Stimulated activated CD4-positive, alpha-beta T cell treated with anti-CD3 and anti-CD28 coated beads, Interleukin-4, amount 100 ng/mL, for 24 hours (primary cell): ENCODE measurements at regions not wholly inside any gene's neighbourhood (a gene's known extent, or its start where the extent isn't known, plus 50 kb on each side); places are given as distances from the start of the nearest gene placed in this dataset.
A peak's percentile ranks its signal among the peaks of the same experiment; 100 is the strongest.
"Not testable (repeated sequence)": the region's sequence is repeated elsewhere in the genome, so short reads cannot be mapped to it uniquely, and the experiment has no call there.

Source experiments
- DNase-seq: peaks from one replicate; pipeline ENCODE4 v3.0.0-alpha.2; 2020

GRCh38 chr10:3879073-3879472 lies 94.1 kb upstream of the KLF6 start:
- DNase-seq = no peak

GRCh38 chr10:3877211-3878000 lies 92.4 kb upstream of the KLF6 start:
- DNase-seq = no peak

GRCh38 chr10:3876350-3876962 lies 91.4 kb upstream of the KLF6 start:
- no peak for DNase-seq

GRCh38 chr10:3875842-3876235 lies 90.8 kb upstream of the KLF6 start:
- no peak for DNase-seq

- DNase-seq = peak; percentile 31
Observed at GRCh38 chr10:3874990-3875841, 90.2 kb upstream of the KLF6 start.

- DNase-seq = not testable (repeated sequence)
Observed at GRCh38 chr10:3874610-3874989, 89.6 kb upstream of the KLF6 start.

- peak; percentile 44 for DNase-seq
Observed at GRCh38 chr10:3873728-3874461, 88.9 kb upstream of the KLF6 start.

- DNase-seq = no peak
Observed at GRCh38 chr10:3872712-3873329, 87.8 kb upstream of the KLF6 start.

- DNase-seq = no peak
Observed at GRCh38 chr10:3871424-3871996, 86.5 kb upstream of the KLF6 start.

DNA sequence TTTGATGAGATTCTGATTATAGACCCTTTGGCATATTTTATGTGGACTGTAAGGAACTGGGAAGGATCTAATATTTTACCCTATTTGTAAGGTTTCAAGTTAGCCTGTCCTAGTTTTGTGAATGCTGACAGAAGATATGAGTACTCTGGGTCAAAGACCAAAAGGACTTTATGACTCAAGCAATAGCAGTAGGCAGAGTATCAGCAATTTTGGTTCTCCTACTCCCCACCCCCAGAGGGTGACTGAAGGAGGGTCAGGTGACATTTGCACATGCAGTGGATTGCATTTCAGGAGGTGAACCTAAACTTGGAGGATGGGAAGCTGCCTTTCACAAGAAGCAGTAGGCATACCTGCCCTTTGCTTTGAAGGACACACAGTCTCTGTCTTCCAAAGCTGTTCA lies 84.0 kb upstream of the KLF6 start:
- DNase-seq = peak; percentile 27

GRCh38 chr10:3868271-3868664 lies 83.3 kb upstream of the KLF6 start:
- DNase-seq = no peak

- peak; percentile 48 for DNase-seq
Observed at GRCh38 chr10:3867454-3868270, 82.7 kb upstream of the KLF6 start.

DNA sequence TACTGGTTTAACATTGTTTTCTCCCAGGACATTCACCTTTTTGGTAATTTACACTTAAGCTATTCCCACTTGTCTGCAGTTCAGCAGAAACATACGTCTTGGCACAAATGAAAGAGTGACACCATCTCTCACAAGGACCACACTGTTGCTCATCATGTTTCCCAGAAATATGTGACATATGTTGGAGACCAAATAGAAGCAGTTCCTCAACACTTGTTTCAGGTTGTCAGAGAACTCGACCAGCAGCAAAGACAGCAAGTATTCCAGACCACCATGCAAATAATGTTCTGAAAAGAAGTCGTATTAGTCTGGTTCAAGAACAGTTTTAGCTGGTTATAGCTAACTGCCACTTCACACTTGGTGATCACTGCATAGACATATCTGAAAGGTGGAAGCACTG lies 81.3 kb upstream of the KLF6 start:
- DNase-seq = peak; percentile 32

GRCh38 chr10:3865565-3865964 lies 80.6 kb upstream of the KLF6 start:
- DNase-seq = no peak

- DNase-seq = no peak
Observed at GRCh38 chr10:3861795-3862194, 76.8 kb upstream of the KLF6 start.

- no peak for DNase-seq
Observed at GRCh38 chr10:3858051-3858845, 73.2 kb upstream of the KLF6 start.

- DNase-seq = no peak
Observed at GRCh38 chr10:3857318-3857717, 72.3 kb upstream of the KLF6 start.

- DNase-seq = no peak
Observed at GRCh38 chr10:3856593-3856992, 71.6 kb upstream of the KLF6 start.

- no peak for DNase-seq
Observed at GRCh38 chr10:3853547-3854303, 68.7 kb upstream of the KLF6 start.

DNA sequence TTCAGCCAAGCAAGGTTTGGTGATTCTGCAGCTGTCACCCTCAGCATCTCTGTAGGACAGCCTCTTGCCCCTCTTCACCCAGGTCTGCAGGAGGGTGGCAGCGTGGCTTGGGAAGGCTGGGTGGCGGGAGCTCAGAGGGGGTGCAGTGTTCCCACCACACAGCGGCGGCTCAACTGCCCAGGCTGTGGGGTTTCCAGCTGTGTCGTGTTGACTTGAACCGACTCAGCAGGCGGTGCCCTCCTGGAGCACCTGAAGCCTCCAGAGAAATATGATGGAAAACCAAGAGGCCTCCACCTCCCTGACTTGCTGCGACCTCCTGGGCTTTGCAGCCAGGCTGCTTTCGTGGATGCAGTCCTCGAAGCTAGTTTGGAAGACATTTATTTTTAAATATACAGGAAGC lies 68.0 kb upstream of the KLF6 start:
- DNase-seq = no peak
